B cell (primary cell): ENCODE measurements at regions not wholly inside any gene's neighbourhood (a gene's known extent, or its start where the extent isn't known, plus 50 kb on each side); places are given as distances from the start of the nearest gene placed in this dataset.

Experiments used
- ATAC-seq: fragments of 200-7000 bp; cut with Tn5 transposase; one replicate; pipeline ENCODE4 v1.10.0; 2021; ENCODE audit warnings: low read depth, mild to moderate bottlenecking, moderate number of reproducible peaks, moderate library complexity
- CTCF ChIA-PET: fragments of 350-600 bp; sonication (Branson Sonifier 250); formaldehyde crosslinking; loops from one replicate; lab custom pipeline; 2021; ENCODE audit warnings: antibody characterized with exemption, inconsistent platforms; lab: Charles Lee
- POLR2A ChIA-PET: fragments of 350-600 bp; sonication (Branson Sonifier 250); formaldehyde crosslinking; loops from one replicate; lab custom pipeline; 2021; ENCODE audit warnings: antibody characterized with exemption; lab: Charles Lee
- DNase-seq: peaks from one replicate; pipeline ENCODE4 v3.0.0; 2013
- H2AFZ ChIP-seq: 2 replicates; pipeline ENCODE4 v1.6.1; 2012; ENCODE audit warnings: mild to moderate bottlenecking, low read depth, low read length; ENCODE audit not compliant: insufficient read depth, poor library complexity, severe bottlenecking
- H3K27ac ChIP-seq, 2 donors: 1 replicate in 1 of 2; 2 replicates in 1 of 2; pipeline ENCODE4 v1.5.1; 2012 to 2013; ENCODE audit warnings: low read length in 2 of 2, mild to moderate bottlenecking in 2 of 2, moderate library complexity in 1 of 2
- H3K27me3 ChIP-seq, 4 experiments: fragments of 200-600 bp in 1 of 4; sonication (generic) in 1 of 4; replicated peaks in 1 of 4; 1 replicate in 2 of 4; 2 replicates in 2 of 4; pipeline versions ENCODE4 v1.6.1 to v1.7.0; 2013 to 2016; ENCODE audit warnings: low read length in 3 of 4, mild to moderate bottlenecking in 2 of 4, mixed read lengths in 1 of 4, moderate library complexity in 1 of 4; ENCODE audit not compliant: insufficient read depth in 4 of 4, control insufficient read depth in 3 of 4; ENCODE audit errors: control extremely low read depth in 1 of 4
- H3K36me3 ChIP-seq, 2 experiments: replicated peaks in 1 of 2; 1 replicate in 1 of 2; 2 replicates in 1 of 2; pipeline versions ENCODE4 v1.6.1 to v1.7.1; 2013; ENCODE audit warnings: low read length in 1 of 2; ENCODE audit not compliant: insufficient read depth in 2 of 2, control insufficient read depth in 1 of 2; ENCODE audit errors: control extremely low read depth in 1 of 2, extremely low read depth in 1 of 2
- H3K4me1 ChIP-seq, 2 donors: fragments of 200-600 bp in 1 of 2; sonication (generic) in 1 of 2; 1 replicate in 1 of 2; 2 replicates in 1 of 2; pipeline versions ENCODE4 v1.5.1 to v1.6.1; 2013 to 2017; ENCODE audit warnings: low read length in 2 of 2; ENCODE audit not compliant: control insufficient read depth in 2 of 2, insufficient read depth in 2 of 2
- H3K4me2 ChIP-seq: replicated peaks from 2 replicates; pipeline ENCODE3; 2012; ENCODE audit warnings: mild to moderate bottlenecking, low read depth, low read length; ENCODE audit not compliant: poor library complexity, severe bottlenecking
- H3K4me3 ChIP-seq, 5 experiments: fragments of 200-600 bp in 1 of 5; sonication (generic) in 1 of 5; 1 replicate in 3 of 5; 2 replicates in 2 of 5; pipeline versions ENCODE4 v1.5.1 to v1.7.0; 2011 to 2016; ENCODE audit warnings: low read length in 4 of 5, mild to moderate bottlenecking in 4 of 5, low read depth in 2 of 5, control low read depth in 1 of 5, moderate library complexity in 1 of 5; ENCODE audit not compliant: insufficient read depth in 1 of 5; ENCODE audit errors: control extremely low read depth in 1 of 5, extremely low read depth in 1 of 5
- H3K79me2 ChIP-seq: fragments of 200-600 bp; sonication (generic); one replicate; pipeline ENCODE4 v1.6.0; 2016; ENCODE audit warnings: low read length; ENCODE audit not compliant: control insufficient read depth, insufficient read depth
- H3K9ac ChIP-seq: fragments of 200-600 bp; sonication (generic); 2 replicates; pipeline ENCODE4 v1.6.1; 2017; ENCODE audit warnings: mild to moderate bottlenecking, low read length, moderate library complexity
- H3K9me3 ChIP-seq, 3 donors: one replicate each; pipeline versions ENCODE4 v1.6.1 to v1.7.1; 2013; ENCODE audit warnings: low read length in 2 of 3; ENCODE audit not compliant: control insufficient read depth in 2 of 3, insufficient read depth in 1 of 3; ENCODE audit errors: control extremely low read depth in 1 of 3
- H4K20me1 ChIP-seq: 2 replicates; pipeline ENCODE4 v1.6.0; 2012; ENCODE audit warnings: mild to moderate bottlenecking, low read length; ENCODE audit not compliant: insufficient read depth, control insufficient read depth, poor library complexity, severe bottlenecking
- H3K27ac Mint-ChIP-seq: one replicate; pipeline ENCODE4 v1.8.0; 2021; ENCODE audit warnings: mixed read lengths
- H3K27me3 Mint-ChIP-seq: one replicate; pipeline ENCODE4 v1.8.0; 2021; ENCODE audit warnings: mixed read lengths
- H3K4me1 Mint-ChIP-seq: one replicate; pipeline ENCODE4 v1.8.0; 2021; ENCODE audit warnings: mixed read lengths
- H3K4me3 Mint-ChIP-seq: one replicate; pipeline ENCODE4 v1.8.0; 2021; ENCODE audit warnings: mixed read lengths
- H3K9me3 Mint-ChIP-seq: one replicate; pipeline ENCODE4 v1.8.0; 2022; ENCODE audit warnings: mixed read lengths; ENCODE audit not compliant: insufficient read depth
- EZH2 ChIP-seq: IDR thresholded peaks from 2 replicates; pipeline ENCODE4 v1.6.1; 2012; ENCODE audit warnings: borderline replicate concordance, low read depth, mild to moderate bottlenecking, moderate library complexity, low read length; ENCODE audit not compliant: insufficient read depth, poor library complexity, severe bottlenecking
- WGBS: methylation state at CpG from one replicate; pipeline ENCODE4 v1.1.5; 2013; ENCODE audit warnings: missing lambda C conversion rate; ENCODE audit not compliant: insufficient coverage; 5-methylcytosine and 5-hydroxymethylcytosine counted together
- intact Hi-C: fragments of 100-400 bp; cut with micrococcal nuclease; formaldehyde crosslinking; loops from one replicate; pipeline ENCODE4 v1.10.0; 2022
- TF ChIP-seq, protein P1 (sequence below): fragments of 200-600 bp; IDR thresholded peaks from one replicate; pipeline ENCODE4 v1.8.0; 2022; ENCODE audit warnings: antibody characterized with exemption, mild to moderate bottlenecking

GRCh38 chr2:76672798-76673197 lies 849.4 kb downstream of the LRRTM4 start:
- no peak overlapping the region for H3K4me3 ChIP-seq
- POLR2A ChIA-PET, result no interaction called here
- Mint-ChIP-seq H3K4me1 (no peaks in the 10 kb centered on the region), H3K4me3 (no peak overlapping the region), H3K27me3 (no peaks in the 10 kb centered on the region), H3K9me3 (no peaks in the 10 kb centered on the region), H3K27ac (no peak overlapping the region)
- H3K9me3 ChIP-seq, result no peaks in the 10 kb centered on the region
- no peaks in the 10 kb centered on the region for H3K79me2 ChIP-seq
- H3K4me1 ChIP-seq, result no peaks in the 10 kb centered on the region
- no peak overlapping the region for H3K27ac ChIP-seq
- no CpG with 5 or more reads among the region's 2 CpGs for WGBS
- H3K9ac ChIP-seq, result no peak overlapping the region
- CTCF ChIA-PET, result no interaction called here
- H3K36me3 ChIP-seq, result no peaks in the 10 kb centered on the region
- H3K27me3 ChIP-seq, result no peaks in the 10 kb centered on the region
- intact Hi-C loops, result no loop called here
- TF ChIP-seq, protein P1, sequence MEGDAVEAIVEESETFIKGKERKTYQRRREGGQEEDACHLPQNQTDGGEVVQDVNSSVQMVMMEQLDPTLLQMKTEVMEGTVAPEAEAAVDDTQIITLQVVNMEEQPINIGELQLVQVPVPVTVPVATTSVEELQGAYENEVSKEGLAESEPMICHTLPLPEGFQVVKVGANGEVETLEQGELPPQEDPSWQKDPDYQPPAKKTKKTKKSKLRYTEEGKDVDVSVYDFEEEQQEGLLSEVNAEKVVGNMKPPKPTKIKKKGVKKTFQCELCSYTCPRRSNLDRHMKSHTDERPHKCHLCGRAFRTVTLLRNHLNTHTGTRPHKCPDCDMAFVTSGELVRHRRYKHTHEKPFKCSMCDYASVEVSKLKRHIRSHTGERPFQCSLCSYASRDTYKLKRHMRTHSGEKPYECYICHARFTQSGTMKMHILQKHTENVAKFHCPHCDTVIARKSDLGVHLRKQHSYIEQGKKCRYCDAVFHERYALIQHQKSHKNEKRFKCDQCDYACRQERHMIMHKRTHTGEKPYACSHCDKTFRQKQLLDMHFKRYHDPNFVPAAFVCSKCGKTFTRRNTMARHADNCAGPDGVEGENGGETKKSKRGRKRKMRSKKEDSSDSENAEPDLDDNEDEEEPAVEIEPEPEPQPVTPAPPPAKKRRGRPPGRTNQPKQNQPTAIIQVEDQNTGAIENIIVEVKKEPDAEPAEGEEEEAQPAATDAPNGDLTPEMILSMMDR, result no peak
- TF ChIP-seq EZH2, result no peak
- ATAC-seq (no peak), DNase-seq (no peak)
- H2AFZ ChIP-seq, result no peak overlapping the region
- no peak overlapping the region for H3K4me2 ChIP-seq
- H4K20me1 ChIP-seq, result no peaks in the 10 kb centered on the region

DNA sequence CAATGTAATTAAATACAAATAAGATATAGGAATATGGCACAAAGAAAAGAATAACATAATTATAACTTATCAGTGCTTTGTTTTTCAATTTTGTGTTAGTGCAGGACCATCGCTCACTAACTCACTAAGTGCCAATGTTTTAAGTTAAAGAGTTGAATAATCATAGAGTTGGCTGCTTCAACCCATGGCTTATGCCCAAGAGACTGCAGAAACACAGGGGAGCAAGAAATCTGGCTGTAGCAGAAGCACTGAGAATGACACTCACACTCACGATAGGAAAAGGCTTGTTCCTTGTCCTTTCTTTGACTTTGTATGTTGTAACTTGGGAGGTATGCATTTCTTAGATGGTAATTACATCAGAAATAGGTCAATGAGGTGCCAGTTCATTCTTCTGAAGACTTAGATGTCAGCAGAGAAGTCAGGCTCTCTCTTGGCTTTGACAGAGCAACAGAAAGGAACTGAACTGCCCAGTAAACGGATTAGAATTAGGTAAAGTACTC lies 852.2 kb downstream of the LRRTM4 start:
- ChIA-PET POLR2A (no interaction called here), CTCF (no interaction called here)
- H3K9me3 ChIP-seq, result no peaks in the 10 kb centered on the region
- DNase-seq, result no peak
- H3K4me1 ChIP-seq, result no peaks in the 10 kb centered on the region
- no CpG with 5 or more reads among the region's 3 CpGs for WGBS
- no peak overlapping the region for H3K9ac ChIP-seq
- no peak for TF ChIP-seq EZH2
- TF ChIP-seq, protein P1, result no peak
- H3K27ac ChIP-seq, result no peak overlapping the region
- H4K20me1 ChIP-seq, result no peaks in the 10 kb centered on the region
- H3K9me3 Mint-ChIP-seq, result no peaks in the 10 kb centered on the region
- no peak overlapping the region for H2AFZ ChIP-seq
- no peak overlapping the region for H3K27ac Mint-ChIP-seq
- no peak overlapping the region for H3K4me3 ChIP-seq
- no peak for ATAC-seq
- intact Hi-C loops, result no loop called here
- H3K4me3 Mint-ChIP-seq, result no peak overlapping the region
- no peaks in the 10 kb centered on the region for H3K27me3 ChIP-seq
- H3K79me2 ChIP-seq, result no peaks in the 10 kb centered on the region
- no peaks in the 10 kb centered on the region for H3K4me1 Mint-ChIP-seq
- H3K27me3 Mint-ChIP-seq, result no peaks in the 10 kb centered on the region
- no peak overlapping the region for H3K4me2 ChIP-seq
- no peaks in the 10 kb centered on the region for H3K36me3 ChIP-seq
